T-cell (primary cell): ENCODE measurements at regions not wholly inside any gene's neighbourhood (a gene's known extent, or its start where the extent isn't known, plus 50 kb on each side); places are given as distances from the start of the nearest gene placed in this dataset.

Experiments used
- ATAC-seq, 4 experiments: fragments of 200-7000 bp in 3 of 4; fragments of 150-1000 bp in 1 of 4; cut with Tn5 transposase; replicated peaks in 1 of 4; 1 replicate in 3 of 4; 2 replicates in 1 of 4; pipeline ENCODE4 v1.10.0; 2021; ENCODE audit warnings: moderate library complexity in 3 of 4, mild to moderate bottlenecking in 2 of 4, moderate number of reproducible peaks in 1 of 4
- CTCF ChIA-PET, 2 donors: fragments of 300-600 bp; sonication (Branson Sonifier 250); formaldehyde crosslinking; loops; one replicate each; lab custom pipeline; 2022; ENCODE audit warnings: antibody characterized with exemption in 2 of 2; lab: Charles Lee
- POLR2A ChIA-PET, 2 donors: fragments of 300-600 bp; sonication (Branson Sonifier 250); formaldehyde crosslinking; loops; one replicate each; lab custom pipeline; 2022; ENCODE audit warnings: antibody characterized with exemption in 2 of 2; lab: Charles Lee
- DNase-seq, 35 experiments: peaks; one replicate each; pipeline versions ENCODE4 v3.0.0 to v3.0.0-alpha.2; 2013 to 2023
- H3K27ac ChIP-seq: one replicate; pipeline ENCODE4 v1.5.1; 2013; ENCODE audit warnings: low read length
- H3K27me3 ChIP-seq, 2 experiments: replicated peaks in 1 of 2; 1 replicate in 1 of 2; 2 replicates in 1 of 2; pipeline versions ENCODE4 v1.6.1 to v1.7.0; 2013; ENCODE audit warnings: low read length in 1 of 2, mixed read lengths in 1 of 2; ENCODE audit not compliant: control insufficient read depth in 2 of 2, insufficient read depth in 2 of 2; ENCODE audit errors: extremely low read depth in 1 of 2
- H3K36me3 ChIP-seq, 2 donors: 1 replicate in 1 of 2; 2 replicates in 1 of 2; pipeline versions ENCODE4 v1.6.1 to v1.7.0; 2013; ENCODE audit warnings: low read length in 1 of 2; ENCODE audit not compliant: control insufficient read depth in 2 of 2, insufficient read depth in 1 of 2; ENCODE audit errors: extremely low read depth in 1 of 2
- H3K4me1 ChIP-seq, 2 experiments: 1 replicate in 1 of 2; 2 replicates in 1 of 2; pipeline versions ENCODE4 v1.6.1 to v1.7.0; 2013; ENCODE audit warnings: low read length in 2 of 2, mixed read lengths in 1 of 2; ENCODE audit not compliant: insufficient read depth in 2 of 2, control insufficient read depth in 1 of 2; ENCODE audit errors: extremely low read depth in 1 of 2
- H3K4me3 ChIP-seq, 2 donors: 1 replicate in 1 of 2; 2 replicates in 1 of 2; pipeline versions ENCODE4 v1.5.1 to v1.7.0; 2013; ENCODE audit warnings: mild to moderate bottlenecking in 2 of 2, low read length in 1 of 2, moderate library complexity in 1 of 2; ENCODE audit not compliant: control insufficient read depth in 1 of 2; ENCODE audit errors: extremely low read depth in 1 of 2
- H3K9me3 ChIP-seq: 2 replicates; pipeline ENCODE4 v1.7.0; 2013
- H3K27ac Mint-ChIP-seq, 2 donors: one replicate each; pipeline ENCODE4 v1.8.0; 2020 to 2021; ENCODE audit warnings: mild to moderate bottlenecking in 2 of 2, mixed read lengths in 2 of 2
- H3K27me3 Mint-ChIP-seq, 2 donors: one replicate each; pipeline ENCODE4 v1.8.0; 2021 to 2022; ENCODE audit warnings: mixed read lengths in 2 of 2
- H3K36me3 Mint-ChIP-seq: one replicate; pipeline ENCODE4 v1.8.0; 2021; ENCODE audit warnings: mixed read lengths
- H3K4me1 Mint-ChIP-seq, 3 donors: one replicate each; pipeline ENCODE4 v1.8.0; 2020 to 2022; ENCODE audit warnings: mixed read lengths in 3 of 3, mild to moderate bottlenecking in 1 of 3
- H3K4me3 Mint-ChIP-seq, 3 donors: one replicate each; pipeline ENCODE4 v1.8.0; 2020 to 2022; ENCODE audit warnings: mild to moderate bottlenecking in 3 of 3, mixed read lengths in 3 of 3, moderate library complexity in 3 of 3
- H3K9me3 Mint-ChIP-seq, 3 donors: one replicate each; pipeline ENCODE4 v1.8.0; 2020 to 2022; ENCODE audit warnings: mixed read lengths in 3 of 3
- WGBS: methylation state at CpG from one replicate; pipeline ENCODE4 v1.1.5; 2013; ENCODE audit warnings: missing lambda C conversion rate; ENCODE audit not compliant: insufficient coverage; 5-methylcytosine and 5-hydroxymethylcytosine counted together

DNA sequence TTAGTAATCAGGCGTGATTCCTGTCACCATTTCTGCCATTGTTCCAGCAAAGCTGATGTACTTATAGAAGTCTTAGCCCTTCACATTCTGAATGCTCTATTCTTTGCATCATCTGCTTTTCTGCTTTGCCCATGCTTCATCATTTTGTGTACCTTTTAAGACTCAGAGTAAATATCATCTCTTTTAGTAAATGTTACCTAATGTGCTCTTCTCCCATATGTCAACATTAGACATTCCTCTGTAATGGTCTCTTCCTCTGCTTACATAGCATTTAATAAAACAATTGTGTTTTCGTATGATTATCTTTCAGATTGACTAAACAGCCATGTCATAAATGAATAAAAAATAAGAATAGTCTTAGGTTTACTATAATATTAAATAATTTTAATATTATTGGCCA is 719.6 kb upstream of the GRM3 start:
- no peak overlapping the region for H3K4me3 ChIP-seq
- H3K27me3 Mint-ChIP-seq, result no peaks in the 10 kb centered on the region
- peaks cover 5 to 14% (median 8%) of the 10 kb centered on the region in 3 donors for H3K9me3 Mint-ChIP-seq
- H3K4me1 ChIP-seq, result no peaks in the 10 kb centered on the region
- H3K36me3 ChIP-seq, result no peaks in the 10 kb centered on the region
- ATAC-seq, result no peak
- H3K36me3 Mint-ChIP-seq, result no peaks in the 10 kb centered on the region
- no peaks in the 10 kb centered on the region for H3K27me3 ChIP-seq
- H3K4me1 Mint-ChIP-seq, result no peaks in the 10 kb centered on the region
- no peak overlapping the region for H3K4me3 Mint-ChIP-seq
- H3K27ac ChIP-seq, result no peak overlapping the region
- DNase-seq, result no peak
- WGBS, result no CpG with 5 or more reads among the region's 2 CpGs
- CTCF ChIA-PET, result no interaction called here
- H3K27ac Mint-ChIP-seq, result no peak overlapping the region
- no peaks in the 10 kb centered on the region for H3K9me3 ChIP-seq
- POLR2A ChIA-PET, result no interaction called here

DNA sequence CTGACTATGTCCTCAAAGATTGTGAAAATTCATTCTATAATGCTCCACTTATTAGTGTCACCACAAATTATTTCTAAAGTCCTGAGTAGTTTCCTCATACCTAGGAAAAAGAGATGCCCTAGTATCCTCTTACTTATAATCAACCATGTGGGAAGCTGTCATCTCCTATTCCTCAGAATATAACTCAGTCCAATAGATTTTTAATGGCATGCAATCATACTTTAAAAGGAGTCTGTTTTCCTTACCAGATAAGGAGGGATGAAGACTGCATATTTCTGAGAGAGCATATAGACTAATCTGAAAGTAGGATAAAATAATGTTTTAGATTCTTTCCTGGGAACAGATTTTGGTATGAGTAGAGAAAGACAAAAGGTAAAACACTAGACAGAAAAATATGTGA is 727.7 kb upstream of the GRM3 start:
- Histone ChIP-seq H3K4me1 (no peaks in the 10 kb centered on the region), H3K9me3 (no peaks in the 10 kb centered on the region), H3K4me3 (no peak overlapping the region), H3K36me3 (no peaks in the 10 kb centered on the region), H3K27ac (no peak overlapping the region), H3K27me3 (no peaks in the 10 kb centered on the region)
- ChIA-PET POLR2A (no interaction called here), CTCF (no interaction called here)
- Mint-ChIP-seq H3K36me3 (no peaks in the 10 kb centered on the region), H3K27ac (no peak overlapping the region), H3K9me3 (peaks cover 14 to 26% (median 16%) of the 10 kb centered on the region in 3 donors), H3K4me3 (no peak overlapping the region), H3K27me3 (no peaks in the 10 kb centered on the region), H3K4me1 (no peaks in the 10 kb centered on the region)
- DNase-seq (no peak), ATAC-seq (no peak)

GRCh38 chr7:85914437-85914836 is 727.6 kb upstream of the SEMA3D start:
- POLR2A ChIA-PET, result no interaction called here
- CTCF ChIA-PET, result no interaction called here

DNA sequence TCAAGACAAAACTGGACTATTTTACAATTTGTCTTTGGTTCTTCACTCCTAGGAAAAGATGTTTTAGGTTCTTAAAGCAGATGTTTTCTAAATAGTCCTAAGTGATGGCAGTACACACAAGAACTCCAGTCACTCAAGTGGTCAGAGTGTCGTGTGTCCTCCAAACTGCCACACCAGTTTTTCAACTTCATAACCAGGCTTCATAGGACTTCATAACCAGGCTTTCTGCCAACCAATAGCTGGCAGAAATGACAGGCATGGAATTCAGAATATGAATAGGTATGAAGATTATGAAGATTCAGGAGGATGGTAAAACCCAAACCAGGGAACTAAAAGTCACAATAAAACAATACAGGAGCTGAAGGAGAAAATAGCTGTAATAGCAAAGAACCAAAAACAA is 721.2 kb upstream of the SEMA3D start:
- Mint-ChIP-seq H3K36me3 (no peaks in the 10 kb centered on the region), H3K27ac (no peak overlapping the region), H3K9me3 (peaks cover 16 to 27% (median 20%) of the 10 kb centered on the region in 3 donors), H3K4me3 (no peak overlapping the region), H3K4me1 (no peaks in the 10 kb centered on the region), H3K27me3 (no peaks in the 10 kb centered on the region)
- ATAC-seq, result no peak
- H3K4me3 ChIP-seq, result no peak overlapping the region
- ChIA-PET POLR2A (no interaction called here), CTCF (no interaction called here)
- no peaks in the 10 kb centered on the region for H3K27me3 ChIP-seq
- H3K27ac ChIP-seq, result no peak overlapping the region
- no peaks in the 10 kb centered on the region for H3K4me1 ChIP-seq
- WGBS, result no CpG with 5 or more reads among the region's 1 CpG
- no peaks in the 10 kb centered on the region for H3K36me3 ChIP-seq
- H3K9me3 ChIP-seq, result no peaks in the 10 kb centered on the region
- no peak for DNase-seq

More at GRCh38 chr7:85914437-85914836, 727.6 kb upstream of the SEMA3D start:
- H3K27ac Mint-ChIP-seq, result no peak overlapping the region
- Histone ChIP-seq H3K36me3 (no peaks in the 10 kb centered on the region), H3K4me3 (no peak overlapping the region), H3K9me3 (no peaks in the 10 kb centered on the region), H3K27me3 (no peaks in the 10 kb centered on the region), H3K4me1 (no peaks in the 10 kb centered on the region), H3K27ac (no peak overlapping the region)
- H3K36me3 Mint-ChIP-seq, result no peaks in the 10 kb centered on the region
- DNase-seq, result no peak
- H3K4me1 Mint-ChIP-seq, result no peaks in the 10 kb centered on the region
- H3K4me3 Mint-ChIP-seq, result no peak overlapping the region
- WGBS, result no CpG with 5 or more reads among the region's 2 CpGs
- H3K27me3 Mint-ChIP-seq, result no peaks in the 10 kb centered on the region
- ATAC-seq, result no peak
- peaks cover 19 to 25% (median 22%) of the 10 kb centered on the region in 3 donors for H3K9me3 Mint-ChIP-seq

- H3K9me3 Mint-ChIP-seq, result no peaks in the 10 kb centered on the region
- ChIA-PET CTCF (interaction anchor here in 1 of 2 donors (0.6 kb wide), 1 partner anchor 63 kb away, joined by 7 read pairs; no protein-coding TSS in a partner anchor), POLR2A (no interaction called here)
- no peaks in the 10 kb centered on the region for H3K4me1 Mint-ChIP-seq
- no peak overlapping the region for H3K4me3 ChIP-seq
- H3K27me3 ChIP-seq, result no peaks in the 10 kb centered on the region
- no peak for ATAC-seq
- H3K9me3 ChIP-seq, result no peaks in the 10 kb centered on the region
- H3K27ac Mint-ChIP-seq, result no peak overlapping the region
- no peaks in the 10 kb centered on the region for H3K4me1 ChIP-seq
- no peaks in the 10 kb centered on the region for H3K27me3 Mint-ChIP-seq
- DNase-seq, result no peak
- no peak overlapping the region for H3K4me3 Mint-ChIP-seq
- 71% methylated on average over 1 of the region's 1 CpG for WGBS
- H3K36me3 ChIP-seq, result no peaks in the 10 kb centered on the region
- no peaks in the 10 kb centered on the region for H3K36me3 Mint-ChIP-seq
- H3K27ac ChIP-seq, result no peak overlapping the region
These were observed 711.1 kb upstream of the SEMA3D start for GRCh38 chr7:85897967-85898366.

GRCh38 chr7:85896531-85896930 is 709.7 kb upstream of the SEMA3D start:
- H3K4me3 Mint-ChIP-seq, result no peak overlapping the region
- ATAC-seq (no peak), DNase-seq (no peak)
- H3K27ac Mint-ChIP-seq, result no peak overlapping the region
- H3K9me3 ChIP-seq, result no peaks in the 10 kb centered on the region
- no peak overlapping the region for H3K4me3 ChIP-seq
- no peaks in the 10 kb centered on the region for H3K4me1 Mint-ChIP-seq
- ChIA-PET POLR2A (no interaction called here), CTCF (no interaction called here)
- H3K4me1 ChIP-seq, result no peaks in the 10 kb centered on the region
- H3K9me3 Mint-ChIP-seq, result no peaks in the 10 kb centered on the region
- no peaks in the 10 kb centered on the region for H3K27me3 ChIP-seq
- no peaks in the 10 kb centered on the region for H3K36me3 ChIP-seq
- no peak overlapping the region for H3K27ac ChIP-seq
- no peaks in the 10 kb centered on the region for H3K36me3 Mint-ChIP-seq
- H3K27me3 Mint-ChIP-seq, result no peaks in the 10 kb centered on the region

DNA sequence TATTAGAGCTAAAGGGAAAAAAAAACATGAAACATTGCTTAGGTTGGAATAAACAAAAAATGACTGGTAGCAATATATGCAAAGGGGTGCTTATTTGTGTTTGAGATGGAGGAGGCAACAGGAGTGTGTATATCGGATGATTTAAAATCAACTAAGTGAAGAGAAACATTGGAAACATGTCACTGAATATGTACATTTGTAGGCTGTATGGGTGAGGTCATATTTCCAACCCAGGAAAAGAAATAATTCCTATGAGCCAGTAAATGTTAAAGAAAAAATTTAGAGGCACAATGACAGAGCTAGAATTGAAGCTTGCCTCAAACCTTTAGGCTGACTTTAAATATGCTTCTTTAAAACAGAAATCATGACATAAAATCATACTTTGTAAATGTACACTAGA is 709.0 kb upstream of the SEMA3D start:
- Mint-ChIP-seq H3K4me3 (no peak overlapping the region), H3K27ac (no peak overlapping the region), H3K27me3 (no peaks in the 10 kb centered on the region), H3K4me1 (no peaks in the 10 kb centered on the region), H3K36me3 (no peaks in the 10 kb centered on the region), H3K9me3 (no peaks in the 10 kb centered on the region)
- no peak overlapping the region for H3K27ac ChIP-seq
- H3K4me3 ChIP-seq, result no peak overlapping the region
- 100% methylated on average over 1 of the region's 1 CpG for WGBS
- H3K9me3 ChIP-seq, result no peaks in the 10 kb centered on the region
- POLR2A ChIA-PET, result no interaction called here
- DNase-seq (no peak), ATAC-seq (no peak)
- CTCF ChIA-PET, result no interaction called here
- no peaks in the 10 kb centered on the region for H3K27me3 ChIP-seq
- H3K36me3 ChIP-seq, result no peaks in the 10 kb centered on the region
- no peaks in the 10 kb centered on the region for H3K4me1 ChIP-seq
